ENCODE measurements at regions not wholly inside any gene's neighbourhood (a gene's known extent, or its start where the extent isn't known, plus 50 kb on each side); places are given as distances from the start of the nearest gene placed in this dataset.
"Not testable (repeated sequence)": the region's sequence is repeated elsewhere in the genome, so short reads cannot be mapped to it uniquely, and the experiment has no call there.

DNA sequence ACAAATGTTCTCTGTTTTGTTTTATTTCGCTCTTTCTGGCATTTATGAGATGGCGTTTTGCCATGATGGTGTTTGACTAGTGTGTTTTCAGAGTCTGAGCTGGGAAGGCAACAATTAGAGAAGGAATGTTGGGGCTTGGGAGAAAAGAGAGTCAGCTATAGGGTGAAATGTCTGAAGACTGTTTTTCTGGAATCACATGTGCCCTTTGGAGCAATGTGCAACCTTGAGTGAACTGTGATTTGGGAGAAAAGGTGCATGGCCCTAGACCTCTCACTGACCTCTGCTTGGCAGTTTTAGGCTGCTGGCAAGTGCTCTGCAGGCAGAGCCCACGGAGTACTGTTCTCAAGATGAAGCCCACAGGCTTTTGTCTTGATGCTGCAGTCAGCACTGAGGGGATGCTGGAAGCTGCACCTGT lies 379.9 kb upstream of the PDE3A start:
- no peak for DNase-seq (ENCODE audit: low read depth in 2 of 2)

DNA sequence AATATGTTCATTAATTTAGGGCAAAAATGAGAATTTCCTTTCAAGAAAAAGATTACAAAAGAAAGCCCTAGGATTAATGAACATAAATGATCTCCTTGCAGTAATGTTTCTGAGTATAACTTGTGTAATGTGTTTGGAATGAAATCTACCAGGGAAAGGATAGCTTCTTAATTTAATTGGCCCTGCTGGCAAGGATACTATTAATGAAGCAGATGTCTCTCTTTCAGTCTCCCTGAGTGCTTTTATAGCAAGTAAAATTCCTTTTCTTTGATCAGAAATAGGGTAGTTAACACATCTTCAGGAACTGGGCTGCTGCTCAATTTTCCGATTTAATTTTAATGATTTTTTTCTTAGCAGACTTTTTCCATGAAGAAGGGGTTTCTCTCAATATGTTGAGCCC lies 379.4 kb upstream of the PDE3A start:
- no peak for DNase-seq (ENCODE audit: low read depth in 2 of 2)

- no peak for DNase-seq (ENCODE audit: low read depth in 2 of 2)
Observed at GRCh38 chr12:19991146-19991545, 377.2 kb upstream of the PDE3A start.

- no peak for DNase-seq (ENCODE audit: low read depth in 2 of 2)
Observed at GRCh38 chr12:19992311-19992710, 376.0 kb upstream of the PDE3A start.

DNA sequence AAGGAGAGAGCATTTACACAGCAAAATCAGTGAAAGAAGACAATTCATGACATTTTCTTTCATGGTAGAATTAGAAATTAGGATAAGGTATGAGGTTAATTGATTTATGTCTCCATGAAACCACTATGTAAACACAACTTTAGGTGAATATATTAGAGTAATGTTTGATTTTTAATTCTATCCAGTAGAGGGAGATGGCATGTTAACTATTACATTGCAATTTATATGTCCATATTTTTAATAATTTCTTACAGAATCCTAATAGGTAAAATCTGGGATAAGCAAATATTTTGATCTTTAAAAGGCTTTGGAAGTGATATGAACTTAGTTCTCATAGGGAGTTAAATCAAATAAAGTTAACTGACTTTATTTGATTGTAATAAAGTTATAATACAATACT lies 373.4 kb upstream of the PDE3A start:
- no peak for DNase-seq (ENCODE audit: low read depth in 2 of 2)

- DNase-seq (ENCODE audit: low read depth in 2 of 2): no peak
Observed at GRCh38 chr12:19997656-19998400, 370.5 kb upstream of the PDE3A start.

- DNase-seq (ENCODE audit: low read depth in 2 of 2): no peak
Observed at GRCh38 chr12:19998411-19998810, 369.9 kb upstream of the PDE3A start.

- no peak for DNase-seq (ENCODE audit: low read depth in 2 of 2)
Observed at GRCh38 chr12:19998961-19999804, 369.2 kb upstream of the PDE3A start.

DNA sequence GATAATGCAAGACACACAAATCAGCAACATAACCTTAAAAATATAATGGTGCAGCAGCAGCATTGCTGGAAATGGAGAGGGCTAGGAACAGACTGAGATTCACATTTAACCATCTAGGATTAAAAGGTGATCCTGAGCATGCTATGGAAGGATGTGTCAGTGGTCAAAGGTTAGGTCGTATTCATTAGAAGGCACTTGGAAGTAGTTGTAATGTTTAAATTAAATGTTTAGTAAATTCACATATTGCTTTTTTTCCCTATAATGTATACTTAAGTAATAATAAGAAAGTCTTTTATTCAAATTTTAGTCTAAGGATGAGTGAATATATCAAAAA lies 368.6 kb upstream of the PDE3A start:
- DNase-seq (ENCODE audit: low read depth in 2 of 2): no peak

GRCh38 chr12:20000229-20000849 lies 368.0 kb upstream of the PDE3A start:
- no peak for DNase-seq (ENCODE audit: low read depth in 2 of 2)

DNA sequence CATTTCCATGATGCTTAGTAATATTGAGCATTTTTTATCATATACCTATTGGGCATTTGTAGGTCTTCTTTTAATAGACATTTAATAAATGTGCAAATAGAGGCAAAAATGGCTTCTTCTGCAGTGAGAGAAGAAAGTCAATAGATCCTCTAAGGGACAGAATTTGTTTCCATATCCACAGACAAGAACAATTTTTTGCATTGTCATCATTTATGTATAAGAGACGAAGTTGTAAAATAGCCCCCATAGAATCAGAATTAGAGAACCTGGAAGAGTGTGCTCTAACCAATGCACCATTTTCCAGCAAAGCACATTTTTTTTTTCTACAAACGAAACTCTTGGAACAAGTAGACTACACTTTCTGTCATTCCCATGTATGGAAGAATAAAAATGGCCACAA lies 365.1 kb upstream of the PDE3A start:
- no peak for DNase-seq (ENCODE audit: low read depth in 2 of 2)

- no peak for DNase-seq (ENCODE audit: low read depth in 2 of 2)
Observed at GRCh38 chr12:20004952-20005351, 363.4 kb upstream of the PDE3A start.

- DNase-seq (ENCODE audit: low read depth in 2 of 2): no peak
Observed at GRCh38 chr12:20006871-20007730, 361.2 kb upstream of the PDE3A start.

GRCh38 chr12:20009965-20010364 lies 358.4 kb upstream of the PDE3A start:
- DNase-seq (ENCODE audit: low read depth in 2 of 2): not testable (repeated sequence)

DNA sequence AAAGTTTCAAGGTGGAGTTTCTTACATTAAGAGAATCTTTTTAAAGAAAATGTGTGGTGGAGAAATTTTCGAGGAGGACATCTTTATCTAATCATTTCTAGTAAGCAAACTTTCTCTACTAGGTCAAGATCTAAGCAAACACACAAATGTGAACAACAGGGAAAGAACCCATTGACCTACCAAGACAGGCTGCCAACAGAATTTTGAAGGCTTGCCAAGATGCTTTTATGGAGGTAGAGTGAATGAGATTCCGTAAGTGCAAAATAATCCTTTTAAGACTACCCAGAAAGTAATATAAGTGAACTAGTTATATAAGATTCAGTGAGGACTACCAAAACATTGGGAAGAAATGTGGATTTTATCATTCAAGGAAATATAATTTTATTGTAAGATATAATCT lies 357.1 kb upstream of the PDE3A start:
- no peak for DNase-seq (ENCODE audit: low read depth in 2 of 2)

- no peak for DNase-seq (ENCODE audit: low read depth in 2 of 2)
Observed at GRCh38 chr12:20017802-20018201, 350.5 kb upstream of the PDE3A start.

GRCh38 chr12:20018406-20018805 lies 349.9 kb upstream of the PDE3A start:
- DNase-seq (ENCODE audit: low read depth in 2 of 2): no peak

- no peak for DNase-seq (ENCODE audit: low read depth in 2 of 2)
Observed at GRCh38 chr12:20024194-20024593, 344.1 kb upstream of the PDE3A start.

GRCh38 chr12:20028033-20028432 lies 340.3 kb upstream of the PDE3A start:
- no peak for DNase-seq (ENCODE audit: low read depth in 2 of 2)

- no peak for DNase-seq (ENCODE audit: low read depth in 2 of 2)
Observed at GRCh38 chr12:20030826-20031225, 337.5 kb upstream of the PDE3A start.

DNA sequence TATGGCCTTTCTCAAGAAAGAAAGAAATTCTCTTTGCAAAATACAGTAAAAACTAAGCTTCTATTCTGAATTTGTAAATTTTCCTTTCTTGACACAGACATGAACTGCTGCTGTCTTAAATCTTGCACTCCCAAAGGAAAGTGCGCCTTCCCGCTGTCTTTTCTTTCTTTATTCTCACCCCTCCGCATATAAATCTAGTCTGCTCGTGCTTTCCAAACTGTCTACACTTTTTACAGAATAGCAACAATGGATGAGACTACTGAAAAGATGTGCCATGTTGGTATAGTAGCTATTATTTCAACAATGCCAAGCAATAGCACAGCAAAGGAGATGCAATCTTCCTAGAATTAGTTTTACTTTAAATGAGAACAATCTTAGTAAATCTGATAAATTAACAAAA lies 328.8 kb upstream of the PDE3A start:
- no peak for DNase-seq (ENCODE audit: low read depth in 2 of 2)

DNA sequence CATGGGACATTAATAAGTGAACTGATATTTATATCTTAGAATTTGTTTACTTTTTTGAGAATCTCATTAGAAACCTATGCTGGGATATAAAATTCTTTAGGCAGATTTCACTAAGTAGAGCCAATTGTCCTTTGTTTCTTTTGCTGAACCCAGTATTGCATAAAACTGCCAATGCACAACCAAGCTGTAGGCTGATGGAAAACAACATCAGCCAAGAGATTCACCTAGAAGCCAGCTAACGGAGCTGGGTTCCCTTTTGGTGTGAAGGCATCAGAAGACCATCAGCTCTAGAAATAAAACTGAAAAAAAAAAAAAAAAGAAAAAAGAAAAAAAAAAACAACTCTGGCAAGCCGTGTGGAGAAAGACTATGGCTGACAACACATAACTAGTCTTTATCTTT lies 328.2 kb upstream of the PDE3A start:
- DNase-seq (ENCODE audit: low read depth in 2 of 2): no peak

Data from stimulated activated CD8-positive, alpha-beta memory T cell treated with anti-CD3 and anti-CD28 coated beads, Interleukin-2, amount 100 ng/mL, for 48 hours (primary cell).